ENCODE measurements at regions not wholly inside any gene's neighbourhood (a gene's known extent, or its start where the extent isn't known, plus 50 kb on each side); places are given as distances from the start of the nearest gene placed in this dataset.

GRCh38 chr13:97630725-97631124, 196.8 kb downstream of the RAP2A start:
- Histone ChIP-seq H3K36me3 (no peaks in the 10 kb centered on the region), H3K9me3 (no peaks in the 10 kb centered on the region), H3K4me3 (no peak overlapping the region), H3K4me1 (no peaks in the 10 kb centered on the region), H3K27ac (no peak overlapping the region), H3K27me3 (no peaks in the 10 kb centered on the region)
- WGBS, 2 donors: 72 to 75% methylated on average over 4 of the region's 4 CpGs
- TF ChIP-seq CTCF (IDR thresholded peaks at IDR 0.05) (no peak), POLR2A (IDR thresholded peaks at IDR 0.05) (no peak)
- intact Hi-C loops (cut with DNase I): no loop called here
- no peak for DNase-seq

GRCh38 chr13:97631158-97631557, 197.2 kb downstream of the RAP2A start:
- no peak overlapping the region for H3K4me3 ChIP-seq
- no peak for DNase-seq
- intact Hi-C loops (cut with DNase I): no loop called here
- WGBS, 2 donors: 80 to 83% methylated on average over 1 to 3 of the region's 3 CpGs
- H3K4me1 ChIP-seq: no peaks in the 10 kb centered on the region
- H3K9me3 ChIP-seq: no peaks in the 10 kb centered on the region
- no peaks in the 10 kb centered on the region for H3K36me3 ChIP-seq
- no peak overlapping the region for H3K27ac ChIP-seq
- TF ChIP-seq CTCF (IDR thresholded peaks at IDR 0.05): no peak
- no peak for TF ChIP-seq POLR2A (IDR thresholded peaks at IDR 0.05)
- H3K27me3 ChIP-seq: no peaks in the 10 kb centered on the region

GRCh38 chr13:97639236-97639635, 205.3 kb downstream of the RAP2A start:
- Histone ChIP-seq H3K27me3 (no peaks in the 10 kb centered on the region), H3K4me3 (no peak overlapping the region), H3K9me3 (no peaks in the 10 kb centered on the region), H3K4me1 (no peaks in the 10 kb centered on the region), H3K36me3 (no peaks in the 10 kb centered on the region), H3K27ac (no peak overlapping the region)
- intact Hi-C loops (cut with DNase I): no loop called here
- DNase-seq: no peak
- TF ChIP-seq POLR2A (IDR thresholded peaks at IDR 0.05): no peak

GRCh38 chr13:97640268-97640667, 206.3 kb downstream of the RAP2A start:
- intact Hi-C loops (cut with DNase I): no loop called here
- Histone ChIP-seq H3K36me3 (no peaks in the 10 kb centered on the region), H3K4me3 (no peak overlapping the region), H3K27ac (no peak overlapping the region), H3K27me3 (no peaks in the 10 kb centered on the region), H3K9me3 (no peaks in the 10 kb centered on the region), H3K4me1 (no peaks in the 10 kb centered on the region)
- TF ChIP-seq CTCF (IDR thresholded peaks at IDR 0.05) (no peak), POLR2A (IDR thresholded peaks at IDR 0.05) (no peak)
- DNase-seq: no peak
- 70 to 73% methylated on average over 2 of the region's 2 CpGs for WGBS, 2 donors

- 71 to 77% methylated on average over 14 of the region's 14 CpGs for WGBS, 2 donors
- no peaks in the 10 kb centered on the region for H3K9me3 ChIP-seq
- no peaks in the 10 kb centered on the region for H3K36me3 ChIP-seq
- no peak overlapping the region for H3K4me3 ChIP-seq
- H3K27ac ChIP-seq: no peak overlapping the region
- intact Hi-C loops (cut with DNase I): no loop called here
- no peak for DNase-seq
- no peaks in the 10 kb centered on the region for H3K4me1 ChIP-seq
- TF ChIP-seq CTCF (IDR thresholded peaks at IDR 0.05) (no peak), POLR2A (IDR thresholded peaks at IDR 0.05) (no peak)
- no peaks in the 10 kb centered on the region for H3K27me3 ChIP-seq
Measured at GRCh38 chr13:97648171-97648880, 214.4 kb downstream of the RAP2A start.

- no peak for DNase-seq
- no peak for TF ChIP-seq CTCF (IDR thresholded peaks at IDR 0.05)
- TF ChIP-seq POLR2A (IDR thresholded peaks at IDR 0.05): no peak
- Histone ChIP-seq H3K27me3 (no peaks in the 10 kb centered on the region), H3K4me1 (no peaks in the 10 kb centered on the region), H3K36me3 (no peaks in the 10 kb centered on the region), H3K27ac (no peak overlapping the region), H3K4me3 (no peak overlapping the region), H3K9me3 (no peaks in the 10 kb centered on the region)
- intact Hi-C loops (cut with DNase I): no loop called here
Measured at GRCh38 chr13:97648881-97649224, 214.9 kb downstream of the RAP2A start.

All from esophagus squamous epithelium (tissue), 5 donors.